PC-9 (cell line): ENCODE measurements at regions not wholly inside any gene's neighbourhood (a gene's known extent, or its start where the extent isn't known, plus 50 kb on each side); places are given as distances from the start of the nearest gene placed in this dataset.

ENCODE experiments used
- EZH2 ChIP-seq: fragments of 200-600 bp; sonication (generic); IDR thresholded peaks from 2 replicates; pipeline ENCODE4 v1.8.0; 2017; ENCODE audit warnings: antibody characterized with exemption, low read depth
- TF ChIP-seq, protein P1 (sequence below): fragments of 200-600 bp; sonication (generic); conservative IDR thresholded peaks from 2 replicates; pipeline ENCODE4 v1.6.1; 2017; ENCODE audit warnings: mixed run types, antibody characterized with exemption, mild to moderate bottlenecking, moderate library complexity

DNA sequence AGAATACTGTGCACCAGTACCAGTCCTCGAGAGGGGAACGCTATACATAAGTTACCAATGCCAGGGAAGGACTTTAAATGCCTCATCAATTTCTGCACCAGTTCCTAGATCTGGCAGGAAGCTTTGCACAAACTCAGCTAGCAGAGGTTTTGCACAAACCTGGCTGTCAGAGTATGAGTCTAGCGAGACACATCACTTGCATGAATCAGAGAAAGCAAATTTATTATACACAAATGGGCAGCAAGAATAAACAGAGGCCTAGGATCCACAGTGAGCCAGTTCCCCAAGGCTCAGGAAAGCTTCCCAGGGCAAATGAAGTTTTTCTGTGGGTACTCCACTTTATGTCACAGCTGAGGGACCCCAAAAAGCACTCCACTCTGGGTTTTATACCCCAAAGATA lies 523.5 kb downstream of the CFAP47 start:
- TF ChIP-seq, protein P1, sequence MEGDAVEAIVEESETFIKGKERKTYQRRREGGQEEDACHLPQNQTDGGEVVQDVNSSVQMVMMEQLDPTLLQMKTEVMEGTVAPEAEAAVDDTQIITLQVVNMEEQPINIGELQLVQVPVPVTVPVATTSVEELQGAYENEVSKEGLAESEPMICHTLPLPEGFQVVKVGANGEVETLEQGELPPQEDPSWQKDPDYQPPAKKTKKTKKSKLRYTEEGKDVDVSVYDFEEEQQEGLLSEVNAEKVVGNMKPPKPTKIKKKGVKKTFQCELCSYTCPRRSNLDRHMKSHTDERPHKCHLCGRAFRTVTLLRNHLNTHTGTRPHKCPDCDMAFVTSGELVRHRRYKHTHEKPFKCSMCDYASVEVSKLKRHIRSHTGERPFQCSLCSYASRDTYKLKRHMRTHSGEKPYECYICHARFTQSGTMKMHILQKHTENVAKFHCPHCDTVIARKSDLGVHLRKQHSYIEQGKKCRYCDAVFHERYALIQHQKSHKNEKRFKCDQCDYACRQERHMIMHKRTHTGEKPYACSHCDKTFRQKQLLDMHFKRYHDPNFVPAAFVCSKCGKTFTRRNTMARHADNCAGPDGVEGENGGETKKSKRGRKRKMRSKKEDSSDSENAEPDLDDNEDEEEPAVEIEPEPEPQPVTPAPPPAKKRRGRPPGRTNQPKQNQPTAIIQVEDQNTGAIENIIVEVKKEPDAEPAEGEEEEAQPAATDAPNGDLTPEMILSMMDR, result no peak
- no peak for TF ChIP-seq EZH2
